ENCODE measurements at regions not wholly inside any gene's neighbourhood (a gene's known extent, or its start where the extent isn't known, plus 50 kb on each side); places are given as distances from the start of the nearest gene placed in this dataset.
A peak's percentile ranks its signal among the peaks of the same experiment; 100 is the strongest.
"Not testable (repeated sequence)": the region's sequence is repeated elsewhere in the genome, so short reads cannot be mapped to it uniquely, and the experiment has no call there.

- no peak for DNase-seq (ENCODE audit: low read depth in 2 of 2)
These were observed 186.8 kb downstream of the FRK start for GRCh38 chr6:115873901-115874300.

- no peak for DNase-seq (ENCODE audit: low read depth in 2 of 2)
These were observed 190.2 kb downstream of the FRK start for GRCh38 chr6:115870464-115870863.

GRCh38 chr6:115865914-115866313 is 194.8 kb downstream of the FRK start:
- no peak for DNase-seq (ENCODE audit: low read depth in 2 of 2)

GRCh38 chr6:115863211-115863610 is 197.5 kb downstream of the FRK start:
- DNase-seq (ENCODE audit: low read depth in 2 of 2) = no peak

GRCh38 chr6:115861658-115862057 is 199.0 kb downstream of the FRK start:
- not testable (repeated sequence) for DNase-seq (ENCODE audit: low read depth in 2 of 2)

- DNase-seq (ENCODE audit: low read depth in 2 of 2) = not testable (repeated sequence)
These were observed 201.1 kb downstream of the FRK start for GRCh38 chr6:115859577-115859976.

GRCh38 chr6:115854866-115855665 is 205.6 kb downstream of the FRK start:
- DNase-seq (ENCODE audit: low read depth in 2 of 2) = no peak

- DNase-seq (ENCODE audit: low read depth in 2 of 2) = no peak
These were observed 213.0 kb downstream of the FRK start for GRCh38 chr6:115847671-115848070.

GRCh38 chr6:115843945-115844344 is 216.7 kb downstream of the FRK start:
- no peak for DNase-seq (ENCODE audit: low read depth in 2 of 2)

- DNase-seq (ENCODE audit: low read depth in 2 of 2) = no peak
These were observed 218.4 kb downstream of the FRK start for GRCh38 chr6:115842338-115842737.

- no peak for DNase-seq (ENCODE audit: low read depth in 2 of 2)
These were observed 221.0 kb downstream of the FRK start for GRCh38 chr6:115839583-115840181.

GRCh38 chr6:115838763-115839401 is 221.8 kb downstream of the FRK start:
- DNase-seq (ENCODE audit: low read depth in 2 of 2) = peak; percentile 11 to 37

- DNase-seq (ENCODE audit: low read depth in 2 of 2) = no peak
These were observed 222.5 kb downstream of the FRK start for GRCh38 chr6:115838216-115838615.

- DNase-seq (ENCODE audit: low read depth in 2 of 2) = not testable (repeated sequence)
These were observed 224.3 kb downstream of the FRK start for GRCh38 chr6:115836374-115836773.

- no peak for DNase-seq (ENCODE audit: low read depth in 2 of 2)
These were observed 225.4 kb downstream of the FRK start for GRCh38 chr6:115835314-115835713.

- not testable (repeated sequence) for DNase-seq (ENCODE audit: low read depth in 2 of 2)
These were observed 226.1 kb downstream of the FRK start for GRCh38 chr6:115834542-115834941.

GRCh38 chr6:115832786-115833185 is 227.9 kb downstream of the FRK start:
- DNase-seq (ENCODE audit: low read depth in 2 of 2) = no peak

- DNase-seq (ENCODE audit: low read depth in 2 of 2) = no peak
These were observed 228.5 kb downstream of the FRK start for GRCh38 chr6:115832186-115832585.

GRCh38 chr6:115830895-115831294 is 229.8 kb downstream of the FRK start:
- no peak for DNase-seq (ENCODE audit: low read depth in 2 of 2)

- no peak for DNase-seq (ENCODE audit: low read depth in 2 of 2)
These were observed 238.9 kb downstream of the FRK start for GRCh38 chr6:115821798-115822197.

- DNase-seq (ENCODE audit: low read depth in 2 of 2) = no peak
These were observed 241.2 kb downstream of the FRK start for GRCh38 chr6:115819506-115819905.

- DNase-seq (ENCODE audit: low read depth in 2 of 2) = no peak
These were observed 243.5 kb downstream of the FRK start for GRCh38 chr6:115817161-115817560.

- DNase-seq (ENCODE audit: low read depth in 2 of 2) = no peak
These were observed 245.8 kb downstream of the FRK start for GRCh38 chr6:115814907-115815306.
